NCI-H187 treated with DMSO at 0.1 percent for 48 hours (cell line): ENCODE measurements at regions not wholly inside any gene's neighbourhood (a gene's known extent, or its start where the extent isn't known, plus 50 kb on each side); places are given as distances from the start of the nearest gene placed in this dataset.

Experiments used
- DNase-seq: peaks from one replicate; lab custom pipeline; 2025; lab: John Stamatoyannopoulos, UW

DNA sequence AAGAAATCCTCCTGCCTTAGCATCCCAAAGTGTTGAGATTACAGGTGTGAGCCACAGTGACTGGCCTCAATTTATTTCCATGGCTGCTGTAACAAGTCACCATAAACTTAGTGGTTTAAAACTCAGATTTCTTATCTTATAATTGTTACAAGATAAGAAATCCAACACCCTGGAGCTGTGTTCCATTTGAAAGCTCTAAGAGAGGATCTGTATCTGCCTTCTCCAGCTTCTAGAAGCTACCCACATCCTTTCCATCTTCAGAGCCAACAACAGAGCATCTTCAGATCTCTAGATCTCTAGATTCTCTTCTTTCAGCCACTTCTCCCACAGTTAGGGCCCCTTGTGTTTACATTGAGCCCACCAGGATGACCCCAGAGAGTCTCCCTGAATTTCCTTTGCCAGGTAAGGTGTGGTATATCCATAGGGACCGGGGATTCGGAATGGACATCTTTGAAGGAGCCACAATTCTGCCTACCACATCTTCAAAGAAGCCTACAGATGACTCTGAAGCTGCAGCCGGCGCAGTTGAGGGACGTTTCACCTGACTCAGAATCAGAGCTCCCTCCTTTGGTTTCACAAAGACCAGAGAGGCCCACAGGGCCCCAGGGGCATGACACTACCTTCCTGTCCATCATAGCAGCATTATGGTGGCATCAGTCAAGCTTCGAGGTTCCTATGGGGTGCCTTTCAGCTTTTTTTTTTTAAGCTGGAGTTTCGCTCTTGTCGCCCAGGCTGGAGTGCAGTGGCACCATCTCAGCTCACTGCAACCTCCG, 87.0 kb upstream of the IGF1R start:
- no peak for DNase-seq

DNA sequence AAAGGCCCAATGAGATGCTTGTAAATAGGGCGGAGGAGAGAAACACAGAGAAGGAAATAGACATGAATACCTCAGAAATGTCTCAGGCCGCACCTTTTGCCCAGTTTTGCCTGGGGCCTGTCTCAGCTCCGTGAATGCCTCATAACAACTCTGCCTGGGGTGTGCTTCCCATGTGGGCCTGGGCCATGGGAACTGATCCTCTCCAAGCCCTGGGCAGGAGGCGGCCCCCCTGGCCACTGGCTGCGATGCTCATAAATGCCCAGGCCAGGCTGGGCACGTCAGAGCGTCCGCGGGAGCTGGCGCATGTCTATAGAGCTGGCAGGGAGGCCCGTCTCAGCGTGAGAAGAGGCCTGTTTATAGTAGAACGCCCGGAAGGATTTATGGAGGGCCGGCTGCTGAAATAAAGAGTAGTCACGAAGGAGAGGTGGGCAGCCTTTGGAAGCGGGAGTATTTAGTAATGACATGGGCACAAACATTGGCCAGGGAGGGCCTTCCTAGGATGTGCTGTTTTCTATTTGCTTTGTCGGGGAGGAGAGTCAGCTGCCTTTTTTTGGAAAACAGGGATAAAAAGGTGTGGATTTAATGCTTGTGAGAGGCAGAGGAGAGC, 85.9 kb upstream of the IGF1R start:
- DNase-seq, result no peak

DNA sequence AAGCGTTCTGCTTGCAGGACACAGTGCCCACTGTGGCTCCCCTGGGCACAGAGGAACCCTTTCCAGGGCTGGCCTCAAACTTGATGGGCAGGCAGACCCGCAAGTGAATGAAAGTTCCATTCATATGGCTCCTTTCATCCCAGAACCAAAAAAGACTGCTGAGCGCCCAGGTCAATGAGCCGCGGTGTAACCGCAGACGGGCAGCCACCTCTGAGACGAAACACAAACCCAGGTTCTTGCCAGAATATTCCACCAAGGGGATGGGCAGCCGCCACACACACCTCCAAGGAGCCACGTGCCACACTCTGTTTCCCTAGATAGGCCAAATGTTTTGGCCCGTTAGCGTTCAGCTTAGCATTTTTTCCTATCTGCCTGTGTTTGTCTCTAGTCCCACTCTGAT, 82.8 kb upstream of the IGF1R start:
- DNase-seq, result no peak

DNA sequence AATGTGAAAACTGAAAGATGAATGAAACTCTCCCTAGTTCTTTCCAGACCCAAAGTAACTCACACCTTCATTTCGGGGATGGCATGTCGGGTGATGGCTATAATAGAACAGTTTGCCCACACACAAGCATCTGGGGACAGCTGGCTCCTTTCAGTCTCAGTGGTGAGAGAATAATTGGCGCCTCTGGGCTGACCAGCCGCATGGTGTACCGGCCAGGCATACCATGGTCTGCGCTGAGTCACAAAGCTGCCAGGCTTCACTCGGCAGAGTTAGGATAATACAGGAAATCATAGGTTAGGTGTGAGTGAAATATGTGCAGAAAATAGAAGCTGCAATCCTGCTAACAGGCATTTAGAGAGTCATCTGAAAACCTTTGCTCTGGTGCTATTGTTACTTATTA, 80.4 kb upstream of the IGF1R start:
- DNase-seq, result no peak

DNA sequence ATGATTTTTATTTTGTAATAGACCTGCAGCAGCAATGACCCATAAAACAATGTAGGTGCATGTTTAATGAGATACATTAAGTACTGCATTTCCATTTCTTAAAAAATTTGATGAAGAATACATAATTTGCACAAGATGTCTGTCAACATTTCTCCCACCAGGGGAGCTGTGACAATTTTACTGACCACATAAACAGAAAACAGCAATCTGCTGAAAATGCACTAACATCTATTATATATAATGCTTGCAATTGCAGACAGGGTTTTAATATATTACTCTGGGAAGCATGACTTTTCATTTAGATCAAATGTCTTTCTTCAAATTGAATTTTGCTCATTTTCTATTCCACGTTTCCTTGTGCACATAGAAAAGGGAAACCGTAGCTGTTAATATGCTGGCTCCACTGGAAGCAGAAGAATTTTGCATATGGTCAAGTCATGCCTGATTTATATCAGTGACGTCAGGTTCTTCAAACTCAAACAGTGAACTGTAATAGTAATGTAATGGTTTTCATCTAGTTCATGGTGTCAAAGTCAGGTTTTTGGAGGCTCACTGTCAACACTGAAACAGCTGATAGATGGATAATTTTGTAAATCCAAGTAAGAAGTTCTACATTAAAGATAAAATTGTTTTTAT, 79.8 kb upstream of the IGF1R start:
- DNase-seq, result no peak

DNA sequence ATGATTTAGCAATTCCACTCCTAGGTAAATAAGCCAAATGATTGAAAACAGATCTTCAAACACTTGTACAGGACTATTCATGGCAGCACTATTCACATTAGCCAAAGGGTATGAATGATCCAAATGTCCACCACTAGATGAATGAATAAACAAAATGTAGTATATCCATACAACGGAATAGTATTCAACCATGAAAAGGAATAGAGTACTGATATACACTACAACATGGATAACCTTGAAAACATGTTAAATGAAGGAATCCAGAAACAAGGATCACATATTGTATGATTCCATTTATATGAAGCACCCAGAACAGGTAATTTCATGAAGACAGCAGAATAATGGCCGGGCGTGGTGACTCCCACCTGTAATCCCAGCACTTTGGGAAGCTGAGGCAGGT, 78.2 kb upstream of the IGF1R start:
- DNase-seq, result no peak

DNA sequence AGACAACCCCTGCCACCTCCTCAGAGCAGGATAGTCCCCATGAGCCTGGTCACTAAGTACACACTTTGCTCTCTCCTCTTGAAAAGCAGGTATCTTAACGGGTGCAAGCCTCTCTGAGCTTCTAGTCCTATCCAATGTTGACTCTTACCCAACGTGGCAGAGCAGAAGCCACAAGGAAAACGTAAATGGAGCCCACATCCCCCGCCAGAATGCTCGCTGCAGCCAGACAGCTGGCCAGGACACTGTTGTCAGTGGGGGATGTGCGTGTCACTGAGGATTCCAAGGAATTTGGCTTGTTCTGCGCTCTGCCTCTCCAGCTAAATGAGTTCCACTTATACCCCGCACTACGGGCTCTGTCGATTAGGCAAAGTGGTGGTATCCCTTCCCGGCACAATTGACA, 67.8 kb upstream of the IGF1R start:
- no peak for DNase-seq

DNA sequence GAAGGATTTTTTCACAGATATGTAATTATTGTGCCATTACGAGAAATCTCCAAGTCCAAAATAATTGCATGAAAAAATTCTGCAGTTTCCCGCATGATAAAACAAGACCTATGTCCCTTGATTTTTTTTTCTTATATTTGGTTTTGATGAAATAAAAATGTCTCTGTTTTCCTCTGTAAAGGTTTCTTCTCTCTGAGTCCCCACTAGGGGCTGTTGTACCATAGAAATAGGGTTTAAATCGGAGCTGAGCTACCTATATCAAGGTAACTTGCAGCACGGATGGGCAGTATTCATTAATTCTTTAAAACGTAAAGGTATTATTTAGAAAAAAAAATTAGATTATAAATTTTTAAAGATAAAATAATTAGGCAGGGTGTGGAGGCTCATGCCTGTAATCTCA, 66.6 kb upstream of the IGF1R start:
- DNase-seq, result no peak

DNA sequence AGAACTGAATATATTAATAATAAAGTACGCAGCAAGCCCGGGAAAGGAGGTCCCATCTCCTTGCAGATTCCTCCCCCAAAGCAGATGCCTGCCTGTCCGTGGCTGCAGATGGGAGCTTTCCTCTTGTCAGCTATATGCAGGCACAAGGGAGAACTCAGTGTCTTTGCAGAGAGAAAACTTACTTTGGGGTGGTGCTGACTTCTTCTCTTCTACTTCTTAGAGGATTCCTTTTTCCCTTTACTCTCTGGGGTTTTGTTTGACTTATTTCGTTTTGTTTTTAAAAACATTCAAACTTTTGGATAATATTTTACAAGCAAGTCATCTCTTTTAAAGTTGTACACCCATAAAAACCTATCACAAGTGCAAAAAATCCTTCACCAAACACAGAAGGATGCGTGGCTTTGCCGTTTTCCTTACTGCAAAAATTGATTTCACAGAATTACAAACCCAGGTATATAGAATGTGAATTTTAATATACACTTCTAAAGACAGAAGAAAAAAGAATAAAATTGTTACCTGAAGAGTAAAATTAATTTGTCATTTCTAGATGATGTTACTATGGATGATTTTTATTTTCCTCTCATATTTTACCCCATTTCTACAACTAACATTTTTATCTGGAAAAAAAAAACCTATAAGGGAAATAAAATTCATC, 65.3 kb upstream of the IGF1R start:
- DNase-seq, result no peak

DNA sequence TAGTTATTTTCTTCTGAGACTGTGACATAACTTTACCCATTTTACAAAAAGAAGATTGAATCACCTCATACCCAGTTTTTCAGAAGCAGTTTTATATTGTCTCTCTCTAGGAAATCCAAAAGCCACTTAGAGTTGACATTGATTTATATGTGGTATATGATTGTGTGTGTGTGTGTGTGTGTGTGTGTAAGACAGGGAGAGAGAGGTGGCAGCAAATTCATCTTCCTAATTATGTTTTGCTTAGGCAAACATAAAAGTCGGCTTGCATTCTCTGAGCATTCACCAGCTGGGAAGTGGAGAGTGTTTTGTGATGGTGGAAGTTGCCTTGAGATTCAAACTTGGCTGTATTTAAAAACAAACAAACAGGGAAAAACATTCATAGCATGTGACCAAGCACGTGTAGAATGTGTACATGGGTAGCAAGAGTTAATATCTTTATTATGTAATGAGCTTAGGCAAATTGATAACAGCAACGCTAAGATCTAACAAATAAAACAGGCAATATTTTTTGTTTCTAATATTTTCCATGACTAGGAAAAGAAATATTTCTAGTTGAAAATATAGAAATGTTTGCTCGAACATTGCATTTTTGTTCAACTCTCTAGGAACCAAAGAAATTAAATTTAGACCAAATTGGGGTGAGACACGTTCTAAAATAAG, 64.4 kb upstream of the IGF1R start:
- no peak for DNase-seq

DNA sequence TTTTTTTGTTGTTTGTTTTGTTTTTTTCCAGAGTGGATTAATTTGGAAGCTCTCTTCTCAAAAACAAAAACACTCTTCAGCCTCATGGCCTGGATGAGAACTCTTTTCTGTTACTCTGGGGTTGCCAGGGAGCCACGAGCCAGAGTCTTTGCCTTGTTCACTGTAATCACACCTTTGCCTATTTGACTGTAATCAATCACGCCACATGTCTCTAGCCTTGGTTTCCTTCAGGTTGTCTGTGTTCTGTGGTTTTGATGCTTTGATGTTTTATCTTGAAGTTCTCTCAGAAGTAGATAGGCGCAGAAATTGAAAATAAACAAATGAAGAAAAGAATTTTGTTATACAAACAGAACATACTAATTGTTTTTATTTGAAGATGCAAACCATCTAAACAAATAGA, 62.3 kb upstream of the IGF1R start:
- no peak for DNase-seq

DNA sequence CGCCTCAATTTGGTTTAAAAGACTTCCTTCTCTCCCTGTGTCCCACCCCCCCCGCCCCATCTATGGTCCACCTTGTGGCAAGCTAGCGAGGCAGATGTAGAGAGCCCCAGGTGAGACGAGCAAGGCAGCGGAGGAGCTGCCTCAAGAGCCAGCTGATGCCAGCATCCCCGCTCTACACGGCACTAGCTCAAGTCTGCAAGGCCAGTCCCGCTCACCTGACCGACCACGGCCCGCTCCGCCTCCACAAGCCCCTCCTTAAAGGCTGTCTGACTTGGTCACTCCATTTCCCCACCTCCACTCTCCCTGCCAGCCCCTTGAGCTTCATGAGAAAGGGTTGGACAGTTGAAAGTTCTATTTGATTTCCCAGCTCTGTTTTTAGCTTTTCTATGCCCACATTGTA, 56.2 kb upstream of the IGF1R start:
- DNase-seq, result no peak

DNA sequence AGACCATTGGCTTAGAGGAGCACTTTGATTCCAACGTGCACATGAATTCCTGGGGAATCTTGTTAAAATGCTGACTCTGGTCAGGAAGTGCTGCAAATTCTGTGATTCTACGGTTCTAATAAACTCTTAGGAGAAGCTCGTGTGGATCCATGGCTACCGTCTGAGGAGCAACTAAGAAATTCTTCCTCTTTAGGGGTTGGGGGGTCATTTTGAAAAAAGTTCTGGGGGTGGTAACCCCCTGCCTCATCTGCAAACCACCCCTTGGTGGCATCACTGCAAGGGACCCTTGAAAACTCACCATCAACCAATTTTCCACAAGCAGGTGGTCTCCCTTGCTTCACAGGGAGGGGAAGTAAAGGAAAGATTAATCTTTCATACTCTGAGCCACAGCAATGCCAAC, 52.2 kb upstream of the IGF1R start:
- no peak for DNase-seq

DNA sequence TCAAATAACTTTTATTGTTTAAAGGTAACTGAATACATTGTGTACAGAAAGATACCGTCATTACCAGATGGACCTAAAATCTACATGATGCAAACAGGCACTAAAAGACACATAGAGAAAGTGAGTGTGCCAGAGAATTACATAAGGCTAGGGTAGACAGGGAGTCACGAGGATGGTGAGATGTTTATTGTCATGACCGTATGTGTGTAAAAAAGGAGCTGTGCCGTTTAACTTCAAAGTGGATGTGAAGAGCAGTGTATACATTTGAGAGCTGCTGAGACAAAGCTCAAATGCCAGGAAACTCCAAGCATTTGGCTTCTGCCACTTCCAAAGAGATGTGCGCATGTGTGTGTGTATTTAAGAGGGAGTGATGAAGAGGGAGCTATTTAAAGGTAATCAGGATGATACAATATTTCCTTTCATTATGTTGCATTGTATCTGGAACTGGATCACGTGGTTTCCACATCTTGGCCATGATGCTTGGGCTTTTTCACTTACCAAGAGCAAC, 51.4 kb upstream of the IGF1R start:
- no peak for DNase-seq

DNA sequence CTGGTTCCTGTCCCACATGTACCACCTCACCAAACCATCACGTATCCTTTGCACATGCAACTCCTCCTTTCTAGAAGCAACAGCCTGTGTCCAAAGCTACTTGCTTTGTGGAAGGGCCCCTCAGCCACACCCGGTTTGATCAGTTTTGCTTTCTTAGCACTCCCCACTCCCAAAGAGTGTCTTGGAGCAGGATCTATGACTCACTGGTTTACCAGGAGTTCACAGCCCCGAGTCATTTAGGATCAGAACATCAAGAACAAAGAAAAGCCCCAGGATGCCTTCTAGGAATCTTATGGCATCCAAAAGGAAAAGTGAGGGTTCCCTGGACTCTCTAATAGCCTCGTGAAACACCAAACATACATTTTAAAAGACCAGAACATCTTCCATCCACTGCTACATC, 50.7 kb upstream of the IGF1R start:
- no peak for DNase-seq
